GM19463 (cell line): ENCODE measurements at regions not wholly inside any gene's neighbourhood (a gene's known extent, or its start where the extent isn't known, plus 50 kb on each side); places are given as distances from the start of the nearest gene placed in this dataset.
"Not testable (repeated sequence)": the region's sequence is repeated elsewhere in the genome, so short reads cannot be mapped to it uniquely, and the experiment has no call there.

Experiments
- ATAC-seq: cut with Tn5 transposase; IDR thresholded peaks from one replicate; pipeline ENCODE4 v1.9.1; 2021; ENCODE audit warnings: mild to moderate bottlenecking, moderate library complexity; ENCODE audit not compliant: unreplicated experiment

DNA sequence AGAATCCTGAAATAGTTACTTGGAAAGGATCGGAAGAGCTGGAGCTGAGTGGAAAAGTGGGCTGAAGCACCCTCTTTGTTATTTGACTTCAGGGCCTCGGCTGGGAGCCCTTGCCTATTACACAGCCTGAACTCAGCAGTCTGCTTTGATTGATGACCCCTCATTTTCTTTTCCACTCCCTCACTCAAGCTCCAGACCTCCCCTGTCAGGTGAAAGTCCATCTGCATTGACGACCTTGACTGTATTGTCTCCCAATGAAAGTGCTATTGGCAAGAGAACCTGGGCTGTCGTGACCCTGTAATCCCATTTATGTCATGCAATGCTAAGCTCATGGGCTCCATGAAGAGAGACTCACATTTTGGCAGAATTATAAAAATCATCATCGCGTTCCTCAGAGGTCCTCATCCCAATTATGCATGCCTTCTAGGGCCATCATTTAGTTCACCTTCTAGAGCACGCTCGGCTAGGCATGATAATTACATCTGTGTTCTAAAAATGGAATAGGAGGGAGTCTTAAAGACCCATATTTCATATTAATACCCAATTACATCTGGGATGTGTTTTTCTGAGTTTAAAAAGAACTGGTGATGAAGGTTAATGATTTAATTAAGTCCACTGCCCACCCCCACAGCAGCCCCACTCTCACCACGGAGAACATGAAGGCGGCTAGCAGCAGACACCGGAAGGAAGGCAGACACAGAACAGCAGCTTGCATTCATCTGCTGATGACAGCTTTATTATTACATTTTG, 472.5 kb downstream of the PID1 start:
- no peak for ATAC-seq

DNA sequence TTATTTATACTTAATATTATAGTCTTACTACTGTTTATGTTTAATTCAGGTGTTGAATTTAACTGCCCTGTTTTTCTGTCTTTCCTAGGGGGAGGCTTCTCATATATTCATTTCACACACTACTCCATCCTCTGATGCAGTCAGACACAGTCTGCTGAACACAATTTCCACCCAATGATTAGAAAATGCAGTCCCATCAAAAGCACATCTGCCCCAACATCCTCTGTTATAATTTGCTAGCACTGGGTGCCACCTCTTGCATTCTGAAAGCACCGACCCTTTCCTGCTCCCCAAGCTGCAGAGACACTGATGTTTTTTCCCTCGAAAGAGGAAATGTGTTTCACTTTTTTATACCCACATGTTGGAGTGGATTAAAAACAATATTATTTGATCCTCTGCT, 474.7 kb downstream of the PID1 start:
- no peak for ATAC-seq

DNA sequence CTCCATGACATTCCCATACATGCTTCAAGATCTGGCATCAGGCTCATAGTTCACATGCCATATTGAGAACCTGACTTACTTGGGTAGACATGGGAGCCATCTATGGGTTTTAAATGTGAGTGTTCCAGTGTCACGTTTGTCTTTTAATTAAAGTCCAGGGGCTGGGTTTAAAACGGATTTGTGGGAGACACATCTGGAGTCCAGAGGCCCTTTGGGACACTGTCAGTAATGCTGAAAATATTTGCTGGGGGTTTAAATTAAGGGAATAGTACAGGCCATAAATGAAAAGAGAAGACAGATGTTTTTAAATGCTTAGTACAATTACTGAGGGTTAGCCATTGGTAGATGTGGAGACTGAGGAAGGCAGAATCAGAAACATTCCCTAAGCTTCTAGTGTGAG, 478.0 kb downstream of the PID1 start:
- ATAC-seq, result no peak

DNA sequence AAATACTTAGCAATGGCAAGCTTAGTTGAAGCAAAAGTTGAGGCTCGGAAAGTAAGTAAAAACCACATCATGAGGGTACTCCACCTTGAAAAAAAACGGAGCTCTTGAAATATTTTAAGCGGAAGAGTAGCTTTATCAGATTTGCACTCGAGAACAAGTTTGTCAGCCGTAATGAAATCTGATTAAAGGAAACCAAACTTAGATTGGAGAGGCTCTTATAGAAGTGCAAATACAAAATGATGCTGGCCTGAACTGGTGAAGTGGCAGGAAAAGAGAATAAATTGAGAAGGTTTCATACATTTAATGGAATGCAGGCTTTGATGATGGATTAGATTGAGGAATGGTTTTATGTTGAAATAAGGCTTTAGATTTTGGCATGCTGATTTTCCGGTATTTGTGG, 484.2 kb downstream of the PID1 start:
- no peak for ATAC-seq

DNA sequence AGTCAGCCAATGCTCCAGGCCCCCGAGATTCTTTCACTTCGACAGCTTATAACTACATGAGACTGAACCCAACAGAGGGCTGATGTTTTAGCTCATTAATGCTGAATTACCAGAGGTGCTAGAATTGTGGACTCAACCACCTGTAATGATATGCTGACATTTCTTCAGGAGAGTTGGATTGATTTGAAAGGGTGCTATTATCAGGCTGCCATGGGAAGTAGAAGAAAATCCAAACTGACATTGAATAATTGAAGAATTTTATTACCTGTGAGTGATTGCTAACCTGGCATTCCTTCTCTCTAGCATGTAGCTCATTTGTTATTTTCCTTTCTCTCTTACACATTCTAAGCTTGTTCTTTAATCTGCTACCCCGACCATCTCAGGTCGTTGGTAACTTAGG, 488.8 kb downstream of the PID1 start:
- no peak for ATAC-seq

DNA sequence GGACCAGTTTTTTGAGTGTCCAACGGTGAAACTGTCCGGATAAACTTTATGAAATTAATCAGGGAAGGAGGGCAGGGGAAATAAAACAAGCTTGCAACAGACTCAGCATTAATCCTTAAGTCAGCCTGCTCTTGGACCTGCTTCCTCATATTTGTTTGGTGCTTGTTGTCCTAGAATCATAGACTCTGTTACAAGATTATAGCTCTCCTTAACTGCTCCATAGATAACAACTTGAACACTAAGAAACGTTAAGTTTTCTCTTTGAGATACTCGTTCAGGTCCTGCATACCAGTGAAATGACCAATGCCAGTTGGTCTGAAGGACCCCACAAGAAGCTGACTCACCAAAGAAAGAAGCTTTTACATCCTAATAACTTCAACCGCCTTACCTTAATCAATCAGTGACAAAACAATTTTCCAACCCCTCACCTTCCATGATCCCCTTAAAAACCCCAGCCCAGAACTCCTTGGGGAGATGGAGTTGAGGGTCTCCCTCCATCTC, 493.2 kb downstream of the PID1 start:
- no peak for ATAC-seq

DNA sequence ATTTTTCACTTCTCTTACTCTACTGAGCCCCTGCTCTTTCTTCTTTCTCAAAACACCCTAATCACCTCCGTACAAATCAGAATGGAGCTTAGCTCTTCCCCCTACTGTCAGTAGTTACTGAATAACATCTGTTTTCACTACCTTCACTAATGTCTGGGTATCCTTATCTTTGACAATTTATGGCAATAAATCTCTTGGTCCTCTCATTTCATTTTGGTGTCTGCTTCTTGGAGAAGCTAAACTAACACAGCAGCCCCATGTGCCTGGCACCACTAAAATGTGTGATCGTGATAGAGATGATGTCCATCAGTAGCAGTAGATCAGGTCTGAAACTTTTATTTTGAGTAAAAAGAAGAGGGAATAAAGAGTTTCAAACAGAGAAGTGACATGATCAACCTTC, 496.5 kb downstream of the PID1 start:
- ATAC-seq, result no peak

DNA sequence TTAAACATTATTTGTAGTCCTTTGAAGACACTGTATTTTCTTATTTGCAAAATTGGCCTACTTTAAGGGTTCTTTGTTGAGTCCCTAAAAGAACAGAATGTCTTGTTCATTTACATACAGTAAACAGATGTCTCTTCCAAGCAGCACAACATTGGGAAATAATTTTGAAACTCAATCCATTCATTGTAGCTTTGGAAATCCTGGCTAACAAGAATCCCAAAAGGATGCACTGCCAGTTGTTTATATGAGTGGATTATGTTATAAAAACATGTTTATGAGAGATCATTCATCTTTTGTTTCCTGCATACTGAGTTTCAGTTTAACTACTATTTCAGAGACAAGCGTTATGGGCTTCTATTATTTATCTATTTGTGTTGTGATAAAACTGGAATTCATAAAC, 499.3 kb downstream of the PID1 start:
- ATAC-seq, result no peak

DNA sequence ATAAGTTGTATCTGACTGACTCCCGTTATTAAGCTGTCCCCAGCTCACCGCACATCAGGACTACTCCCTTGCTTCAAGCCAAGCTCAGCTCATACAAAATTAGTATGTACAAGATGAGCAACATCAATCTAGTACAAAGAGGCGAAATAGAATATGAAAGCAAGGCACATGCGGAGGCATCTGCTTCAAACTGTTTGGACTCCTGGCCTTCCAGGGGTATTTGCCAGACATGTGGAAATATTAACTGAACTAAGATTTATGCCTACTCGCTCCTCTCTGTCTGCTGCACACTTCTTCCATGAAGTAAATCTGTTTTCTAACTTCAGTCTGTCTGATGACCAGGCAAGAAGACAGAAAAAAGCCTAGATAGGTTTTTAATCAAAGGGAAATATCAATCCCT, 499.8 kb downstream of the PID1 start:
- no peak for ATAC-seq

DNA sequence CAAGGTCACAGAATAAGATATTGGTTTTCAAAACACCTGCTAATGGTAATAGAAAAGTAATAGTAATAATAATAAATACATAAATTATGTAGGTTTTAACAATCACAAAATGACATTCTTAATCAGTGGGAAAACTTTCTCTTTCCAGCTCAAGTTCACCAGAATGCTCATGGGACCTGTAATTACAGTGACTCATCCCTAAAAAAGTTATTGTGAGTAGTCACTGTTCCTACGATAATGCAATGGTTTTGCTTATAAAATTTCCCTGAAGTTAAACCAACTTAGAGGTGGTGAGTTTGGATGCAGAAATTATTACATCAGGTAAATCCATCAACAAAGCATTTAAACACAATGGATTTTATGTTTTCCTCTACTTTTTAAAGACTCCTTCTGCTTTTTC, 502.3 kb downstream of the PID1 start:
- no peak for ATAC-seq

DNA sequence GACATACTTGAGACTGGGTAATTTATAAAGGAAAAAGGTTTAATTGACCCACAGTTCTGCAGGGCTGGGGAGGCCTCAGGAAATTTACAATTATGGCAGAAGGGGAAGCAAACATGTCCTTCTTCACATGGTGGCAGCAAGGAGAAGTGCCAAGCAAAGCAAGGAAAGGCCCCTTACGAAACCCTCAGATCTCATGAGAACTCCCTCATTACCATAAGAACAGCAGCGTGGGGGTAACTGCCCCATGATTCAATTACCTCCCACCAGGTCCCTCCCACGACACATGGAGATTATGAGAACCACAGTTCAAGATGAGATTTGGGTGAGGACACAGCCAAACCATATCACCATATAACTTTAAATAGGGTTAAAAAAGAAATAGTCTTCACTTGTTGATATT, 502.9 kb downstream of the PID1 start:
- ATAC-seq, result not testable (repeated sequence)

DNA sequence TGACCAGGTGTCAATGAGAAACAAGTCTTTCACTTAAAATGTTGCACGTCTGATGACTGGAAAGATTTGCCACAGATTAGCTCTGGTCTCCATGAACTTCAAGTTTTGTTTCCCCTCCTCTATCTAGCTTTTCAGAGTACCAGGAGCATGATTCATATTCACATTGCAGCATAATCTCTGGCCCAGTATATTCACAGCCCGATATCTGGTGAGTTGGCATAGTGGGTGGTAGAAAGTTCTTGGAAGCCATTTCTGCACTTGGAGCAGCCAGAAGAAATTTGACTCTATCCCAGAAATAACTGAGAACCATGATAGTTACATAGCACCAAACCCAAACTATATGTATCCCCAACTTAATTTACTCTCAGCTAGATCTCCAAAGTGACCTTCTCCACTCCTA, 503.9 kb downstream of the PID1 start:
- no peak for ATAC-seq

DNA sequence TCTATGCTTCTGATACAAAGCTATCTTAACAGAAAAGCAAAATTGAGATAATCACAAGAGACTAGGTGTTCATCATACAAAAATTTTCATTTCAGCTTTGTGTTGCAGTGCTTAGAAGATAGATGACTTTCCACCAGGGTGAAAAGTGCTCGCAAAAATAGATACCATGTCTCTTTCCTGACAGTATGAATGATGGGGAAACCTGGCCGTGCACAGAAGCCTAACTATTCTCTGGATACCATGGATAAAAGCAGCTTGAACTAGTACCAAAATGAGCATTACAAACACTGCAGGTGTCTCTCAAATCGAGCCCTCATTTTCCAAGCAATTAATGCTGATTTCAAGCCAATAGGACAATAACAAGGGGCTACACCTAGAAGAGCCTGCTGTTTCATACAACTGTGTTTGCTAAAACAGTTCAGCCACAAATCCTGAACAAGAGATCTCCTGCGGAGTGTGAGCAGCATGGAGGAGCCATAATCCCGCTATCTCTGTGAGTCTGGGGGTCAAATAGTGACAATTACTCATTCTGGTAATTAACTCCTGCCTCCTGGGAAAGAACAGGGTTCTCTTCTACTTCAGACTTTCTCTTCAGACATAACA, 507.6 kb downstream of the PID1 start:
- ATAC-seq, result no peak

DNA sequence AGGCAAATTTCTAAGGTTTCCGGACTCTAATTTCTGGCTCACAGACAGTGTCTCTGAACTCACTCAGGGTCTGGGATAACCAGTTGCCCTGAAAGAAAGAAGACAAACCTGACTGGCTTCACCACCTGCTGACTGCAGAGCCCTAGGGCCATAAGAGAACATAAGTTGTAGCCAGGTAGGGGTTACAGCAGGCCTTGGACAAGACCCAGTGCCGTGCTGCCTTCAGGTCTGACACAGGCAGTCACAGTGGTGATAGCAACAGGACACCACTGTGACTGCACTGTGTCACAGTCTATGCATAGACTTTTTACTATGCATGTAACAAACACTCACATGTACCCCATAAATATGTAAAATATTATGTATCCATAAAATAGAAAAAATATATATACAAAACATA, 508.5 kb downstream of the PID1 start:
- ATAC-seq, result no peak

DNA sequence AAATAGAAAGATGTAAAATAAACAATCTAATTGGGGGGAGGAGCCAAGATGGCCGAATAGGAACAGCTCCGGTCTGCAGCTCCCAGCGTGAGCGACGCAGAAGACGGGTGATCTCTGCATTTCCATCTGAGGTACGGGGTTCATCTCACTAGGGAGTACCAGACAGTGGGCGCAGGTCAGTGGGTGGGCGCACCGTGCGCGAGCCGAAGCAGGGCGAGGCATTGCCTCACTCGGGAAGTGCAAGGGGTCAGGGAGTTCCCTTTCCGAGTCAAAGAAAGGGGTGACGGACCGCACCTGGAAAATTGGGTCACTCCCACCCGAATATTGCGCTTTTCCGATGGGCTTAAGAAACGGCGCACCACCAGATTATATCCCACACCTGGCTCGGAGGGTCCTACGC, 515.4 kb downstream of the PID1 start:
- not testable (repeated sequence) for ATAC-seq

DNA sequence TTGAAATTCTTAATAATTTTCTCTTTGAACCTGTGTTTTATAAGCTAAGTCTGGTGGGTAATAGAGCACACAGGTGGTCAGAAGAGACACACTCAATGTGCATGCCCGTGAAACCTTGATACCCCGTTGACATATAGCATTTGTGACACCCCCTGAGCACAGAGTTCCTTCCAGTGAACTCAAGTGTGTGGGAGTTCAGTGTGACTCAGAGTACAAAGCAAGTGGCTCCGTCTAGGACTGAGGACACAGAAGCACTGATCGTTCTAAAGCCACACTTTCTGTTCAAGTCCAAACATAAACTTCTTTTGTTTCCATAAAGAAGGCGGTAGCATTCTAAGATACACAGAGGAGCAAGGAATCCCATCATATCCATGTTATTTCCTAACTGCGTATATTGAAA, 523.6 kb downstream of the PID1 start:
- ATAC-seq, result no peak

DNA sequence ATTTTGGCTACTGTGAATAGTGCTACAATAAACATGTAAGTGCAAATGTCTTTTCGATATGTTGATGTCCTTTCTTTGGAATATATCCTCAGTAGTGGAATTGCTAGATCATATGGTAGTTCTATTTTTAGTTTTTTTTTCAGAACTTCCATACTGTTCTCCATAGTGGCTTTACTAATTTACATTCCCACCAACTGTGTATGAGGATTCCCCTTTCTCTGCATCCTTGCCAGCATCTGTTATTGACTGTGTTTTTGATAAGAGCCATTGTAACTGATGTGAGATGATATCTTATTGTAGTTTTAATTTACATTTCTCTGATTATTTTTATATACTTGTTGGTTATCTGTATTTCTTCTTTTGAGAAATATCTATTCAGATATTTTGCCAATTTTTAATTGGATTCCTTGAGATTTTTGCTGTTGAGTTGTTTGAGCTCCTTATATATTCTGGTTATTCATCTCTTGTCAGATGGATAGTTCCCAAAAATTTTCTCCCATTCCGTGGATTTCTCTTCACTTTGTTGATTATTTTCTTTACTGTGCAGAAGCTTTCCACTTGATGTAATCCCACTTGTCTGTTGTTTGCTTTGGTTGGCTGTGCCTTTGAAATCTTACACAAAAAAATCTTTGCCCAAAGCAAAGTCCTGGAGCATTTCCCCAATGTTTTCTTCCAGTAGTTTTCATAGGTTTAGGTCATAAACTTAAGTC, 532.3 kb downstream of the PID1 start:
- no peak for ATAC-seq

DNA sequence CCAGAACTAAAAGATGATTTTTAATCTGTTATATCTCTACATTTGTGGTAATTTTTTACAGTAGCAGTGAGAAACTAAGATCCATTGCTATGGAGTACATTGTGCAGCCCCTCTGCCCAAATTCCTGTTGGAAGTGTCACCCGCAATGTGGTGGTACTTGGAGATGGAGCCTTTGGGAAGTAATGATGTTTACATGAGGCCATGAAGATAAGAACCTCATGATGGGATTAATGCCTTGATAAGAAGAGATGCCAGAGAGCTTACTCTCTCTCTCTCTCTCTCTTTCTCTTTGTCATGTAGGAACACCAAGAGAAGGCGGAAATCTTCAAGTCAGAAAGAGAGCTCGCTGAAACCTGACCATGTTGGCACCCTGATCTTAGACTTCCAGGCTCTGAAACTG, 535.4 kb downstream of the PID1 start:
- ATAC-seq, result no peak

DNA sequence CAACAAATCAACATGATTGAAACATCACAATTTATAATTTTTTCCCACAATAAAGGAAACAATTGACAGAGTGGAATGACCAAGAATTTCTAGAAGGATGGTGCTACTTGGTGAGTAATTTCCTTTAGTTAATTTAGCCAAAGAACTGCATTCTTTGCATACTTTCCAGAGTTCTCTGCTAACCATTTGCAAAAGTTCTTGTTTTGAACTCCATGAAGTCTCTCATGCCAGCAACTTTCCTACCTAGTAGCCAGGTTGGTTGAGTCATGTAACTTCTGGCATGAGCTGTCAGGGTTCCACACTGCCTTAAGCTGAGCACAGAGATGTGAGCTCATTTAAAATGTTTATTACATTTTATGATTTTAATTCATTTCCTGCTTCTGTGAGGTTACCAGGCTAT, 539.6 kb downstream of the PID1 start:
- ATAC-seq, result no peak

DNA sequence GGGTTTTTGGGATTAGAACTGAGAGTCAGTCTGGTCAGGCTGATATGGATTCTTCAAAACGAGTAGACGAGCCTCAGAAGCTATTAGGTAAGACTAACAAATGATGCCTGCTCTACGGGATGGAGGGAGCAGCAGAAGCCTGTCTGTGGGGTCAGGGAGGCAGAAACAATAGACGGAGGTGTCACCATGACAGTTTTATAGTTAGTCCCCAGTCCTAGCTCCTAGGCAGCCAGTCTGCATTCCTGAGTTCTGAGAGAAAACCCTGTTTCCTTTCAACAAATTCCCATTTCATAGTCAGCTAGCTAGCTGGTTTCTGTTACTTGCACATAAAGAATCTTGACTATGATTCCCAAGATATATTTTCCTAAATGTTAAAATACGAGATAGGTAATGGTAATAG, 542.1 kb downstream of the PID1 start:
- no peak for ATAC-seq

DNA sequence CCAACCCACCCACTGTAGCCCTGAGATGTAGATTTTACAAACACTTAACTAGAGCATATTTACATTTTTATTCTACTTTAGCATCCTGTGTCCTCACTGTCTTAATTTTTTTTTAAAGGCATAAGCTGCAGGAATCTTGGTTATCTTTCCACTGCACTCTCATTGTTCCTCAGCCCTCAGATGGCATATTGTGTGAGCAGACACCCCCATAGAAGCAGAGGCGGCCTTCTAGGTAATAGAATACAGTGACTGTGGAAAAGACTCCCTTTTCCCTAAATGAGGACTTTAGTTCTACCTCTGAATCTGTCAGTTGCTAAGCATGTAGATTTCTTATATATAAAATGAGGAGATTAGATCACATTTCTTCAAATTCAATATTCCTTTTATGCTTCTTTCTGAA, 543.5 kb upstream of the SPHKAP start:
- no peak for ATAC-seq

DNA sequence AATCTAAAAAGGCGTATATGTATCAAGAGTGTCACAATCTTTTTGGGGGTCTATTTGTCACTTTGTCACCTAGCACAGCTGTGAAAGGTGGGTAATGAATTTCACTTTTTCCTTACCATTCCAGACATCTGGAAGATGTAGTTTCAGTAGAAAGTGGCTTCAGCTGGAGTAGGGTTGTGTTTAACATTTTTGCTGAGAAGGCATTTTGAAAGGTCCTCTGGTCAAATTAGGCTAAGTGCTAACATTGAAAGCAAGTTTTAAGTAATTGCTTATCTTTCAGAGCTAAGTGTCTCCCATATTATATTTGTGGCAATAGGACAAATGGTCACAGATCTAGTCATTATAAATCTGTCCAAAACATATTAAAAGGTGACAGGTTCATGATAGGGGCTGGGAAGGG, 542.1 kb upstream of the SPHKAP start:
- ATAC-seq, result no peak
